Right lobe of liver (tissue), 4 donors: ENCODE measurements at regions not wholly inside any gene's neighbourhood (a gene's known extent, or its start where the extent isn't known, plus 50 kb on each side); places are given as distances from the start of the nearest gene placed in this dataset.

Source experiments
- POLR2A ChIP-seq: fragments of 450-650 bp; IDR thresholded peaks from one replicate; pipeline ENCODE4 v1.6.1; 2017; ENCODE audit warnings: antibody characterized with exemption, mild to moderate bottlenecking
- TF ChIP-seq, protein P1 (sequence below), 4 donors: fragments of 200-600 bp in 3 of 4; fragments of 450-650 bp in 1 of 4; IDR thresholded peaks; one replicate each; pipeline versions ENCODE4 v1.5.1 to v1.8.0; 2016 to 2022; ENCODE audit warnings: antibody characterized with exemption in 4 of 4, mild to moderate bottlenecking in 2 of 4
- donor health status: DM: no; HTN: no; CAD: no.
- donor health status: DM: no; HTN: no; CAD: no.
- donor health status: DM: no; HTN: yes; CAD: no.

DNA sequence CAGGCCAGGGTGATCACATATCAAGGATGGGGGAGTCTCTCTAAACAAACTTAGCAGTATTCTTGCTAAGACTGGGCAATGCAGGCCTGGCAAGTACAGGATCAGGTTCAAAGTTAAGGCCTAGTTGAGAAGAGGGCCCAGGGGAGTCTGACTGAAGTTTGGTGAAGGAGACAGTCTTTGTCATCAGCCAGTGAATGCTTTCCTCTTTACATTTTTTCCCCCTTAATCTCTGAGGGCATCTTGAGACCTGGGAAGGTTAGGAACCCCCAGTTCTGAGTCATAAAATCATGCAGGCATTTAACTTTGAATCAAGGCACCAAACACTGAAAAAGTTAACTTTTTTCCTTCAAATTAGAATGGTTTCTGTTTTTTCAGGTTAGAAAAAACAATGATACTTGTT, 311.5 kb downstream of the REEP3 start:
- no peak for TF ChIP-seq POLR2A
- TF ChIP-seq, protein P1, sequence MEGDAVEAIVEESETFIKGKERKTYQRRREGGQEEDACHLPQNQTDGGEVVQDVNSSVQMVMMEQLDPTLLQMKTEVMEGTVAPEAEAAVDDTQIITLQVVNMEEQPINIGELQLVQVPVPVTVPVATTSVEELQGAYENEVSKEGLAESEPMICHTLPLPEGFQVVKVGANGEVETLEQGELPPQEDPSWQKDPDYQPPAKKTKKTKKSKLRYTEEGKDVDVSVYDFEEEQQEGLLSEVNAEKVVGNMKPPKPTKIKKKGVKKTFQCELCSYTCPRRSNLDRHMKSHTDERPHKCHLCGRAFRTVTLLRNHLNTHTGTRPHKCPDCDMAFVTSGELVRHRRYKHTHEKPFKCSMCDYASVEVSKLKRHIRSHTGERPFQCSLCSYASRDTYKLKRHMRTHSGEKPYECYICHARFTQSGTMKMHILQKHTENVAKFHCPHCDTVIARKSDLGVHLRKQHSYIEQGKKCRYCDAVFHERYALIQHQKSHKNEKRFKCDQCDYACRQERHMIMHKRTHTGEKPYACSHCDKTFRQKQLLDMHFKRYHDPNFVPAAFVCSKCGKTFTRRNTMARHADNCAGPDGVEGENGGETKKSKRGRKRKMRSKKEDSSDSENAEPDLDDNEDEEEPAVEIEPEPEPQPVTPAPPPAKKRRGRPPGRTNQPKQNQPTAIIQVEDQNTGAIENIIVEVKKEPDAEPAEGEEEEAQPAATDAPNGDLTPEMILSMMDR (IDR thresholded peaks at IDR 0.05), result no peak
